ENCODE measurements at regions not wholly inside any gene's neighbourhood (a gene's known extent, or its start where the extent isn't known, plus 50 kb on each side); places are given as distances from the start of the nearest gene placed in this dataset.
A peak's percentile ranks its signal among the peaks of the same experiment; 100 is the strongest.

GRCh38 chr10:24080207-24080606, 128.7 kb upstream of the KIAA1217 start:
- TF ChIP-seq CTCF (IDR thresholded peaks at IDR 0.05; ENCODE audit: low read depth, low read length, missing control alignments) = no peak
- in situ Hi-C loops (cut with HindIII; ENCODE audit: low sequenced_read_pairs) = no loop called here
- DNase-seq (ENCODE audit: low read depth) = no peak
- H3K4me3 ChIP-seq (ENCODE audit: low read depth, low read length) = no peak overlapping the region

DNA sequence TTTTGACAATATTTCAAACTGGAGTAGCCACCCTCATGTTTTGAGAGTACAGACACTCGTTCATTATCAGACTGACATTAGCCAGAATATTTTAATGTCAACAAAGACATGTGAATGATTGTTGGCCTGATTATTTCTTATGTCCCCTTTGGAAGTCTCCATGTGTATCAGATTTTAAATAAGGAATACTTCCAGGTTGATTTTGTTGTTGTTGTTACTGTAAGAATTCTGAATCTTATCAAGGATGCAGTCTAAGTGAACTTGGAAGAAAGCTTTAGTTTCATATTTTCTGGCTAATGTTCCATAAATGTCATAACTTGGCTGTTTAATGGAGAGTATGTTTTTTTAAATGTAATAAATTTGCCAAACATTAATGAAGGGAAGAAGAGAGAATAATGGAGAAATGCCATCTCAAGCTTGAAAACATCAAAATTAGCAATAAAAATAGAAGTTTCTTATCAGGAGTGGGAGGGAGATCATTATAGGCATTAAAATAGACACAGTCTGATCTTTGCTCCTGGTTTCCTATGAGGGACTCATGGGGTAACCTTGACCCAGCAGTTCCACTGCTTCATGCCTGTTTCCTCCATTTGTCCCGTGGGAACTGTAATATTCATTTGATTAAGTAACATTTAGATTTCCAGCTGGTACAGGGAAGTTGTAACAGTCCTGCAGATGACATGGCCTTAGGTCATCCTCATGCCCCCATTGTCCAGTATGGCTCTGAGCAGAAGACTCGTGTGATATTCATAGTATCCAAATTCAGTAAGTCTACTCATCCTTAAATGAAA, 122.4 kb upstream of the KIAA1217 start:
- no peak for TF ChIP-seq CTCF (IDR thresholded peaks at IDR 0.05; ENCODE audit: low read depth, low read length, missing control alignments)
- no peak for DNase-seq (ENCODE audit: low read depth)
- in situ Hi-C loops (cut with HindIII; ENCODE audit: low sequenced_read_pairs) = no loop called here
- H3K4me3 ChIP-seq (ENCODE audit: low read depth, low read length) = no peak overlapping the region

GRCh38 chr10:24091256-24091655, 117.7 kb upstream of the KIAA1217 start:
- no peak for TF ChIP-seq CTCF (IDR thresholded peaks at IDR 0.05; ENCODE audit: low read depth, low read length, missing control alignments)
- H3K4me3 ChIP-seq (ENCODE audit: low read depth, low read length) = no peak overlapping the region

DNA sequence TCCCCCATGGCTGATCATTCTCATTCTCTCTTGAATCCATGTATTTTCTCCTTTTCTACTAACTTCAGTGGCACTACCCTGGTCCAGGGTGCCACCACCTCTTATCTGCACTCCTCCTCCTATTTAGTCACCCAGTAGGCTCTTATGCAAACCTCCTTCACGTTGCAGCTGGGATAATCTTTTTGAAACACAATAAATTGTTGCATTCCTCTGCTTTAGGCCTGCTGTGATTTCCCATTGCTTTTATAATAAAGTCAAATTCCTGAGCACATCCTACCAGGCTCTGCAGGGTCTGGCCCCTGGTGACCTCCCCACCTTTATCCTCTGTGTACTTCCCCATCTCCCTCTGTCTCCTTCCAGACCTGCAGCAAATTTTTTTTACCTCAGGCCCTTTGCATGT, 112.7 kb upstream of the KIAA1217 start:
- in situ Hi-C loops (cut with HindIII; ENCODE audit: low sequenced_read_pairs) = no loop called here
- no peak overlapping the region for H3K4me3 ChIP-seq (ENCODE audit: low read depth, low read length)
- no peak for DNase-seq (ENCODE audit: low read depth)
- no peak for TF ChIP-seq CTCF (IDR thresholded peaks at IDR 0.05; ENCODE audit: low read depth, low read length, missing control alignments)

More at GRCh38 chr10:24091256-24091655, 117.7 kb upstream of the KIAA1217 start:
- in situ Hi-C loops (cut with HindIII; ENCODE audit: low sequenced_read_pairs) = no loop called here
- DNase-seq (ENCODE audit: low read depth) = no peak

- in situ Hi-C loops (cut with HindIII; ENCODE audit: low sequenced_read_pairs) = no loop called here
- peak; percentile 65 for DNase-seq (ENCODE audit: low read depth)
- TF ChIP-seq CTCF (IDR thresholded peaks at IDR 0.05; ENCODE audit: low read depth, low read length, missing control alignments) = no peak
- H3K4me3 ChIP-seq (ENCODE audit: low read depth, low read length) = no peak overlapping the region
Measured at GRCh38 chr10:24097751-24098207, 111.2 kb upstream of the KIAA1217 start.

- DNase-seq (ENCODE audit: low read depth) = no peak
- TF ChIP-seq CTCF (IDR thresholded peaks at IDR 0.05; ENCODE audit: low read depth, low read length, missing control alignments) = no peak
- in situ Hi-C loops (cut with HindIII; ENCODE audit: low sequenced_read_pairs) = no loop called here
- H3K4me3 ChIP-seq (ENCODE audit: low read depth, low read length) = no peak overlapping the region
Measured at GRCh38 chr10:24104895-24105294, 104.0 kb upstream of the KIAA1217 start.
